Body of pancreas (tissue), 4 donors: ENCODE measurements at regions not wholly inside any gene's neighbourhood (a gene's known extent, or its start where the extent isn't known, plus 50 kb on each side); places are given as distances from the start of the nearest gene placed in this dataset.

Source experiments
- POLR2A ChIP-seq, 3 donors: fragments of 450-650 bp; IDR thresholded peaks; one replicate each; pipeline ENCODE4 v1.6.1; 2016; ENCODE audit warnings: antibody characterized with exemption in 3 of 3, mild to moderate bottlenecking in 2 of 3
- TF ChIP-seq, protein P1 (sequence below), 7 experiments: fragments of 450-650 bp in 4 of 7; fragments of 200-600 bp in 3 of 7; sonication (generic) in 3 of 7; IDR thresholded peaks; one replicate each; pipeline ENCODE4 v1.5.1; 2016 to 2019; ENCODE audit warnings: antibody characterized with exemption in 7 of 7

DNA sequence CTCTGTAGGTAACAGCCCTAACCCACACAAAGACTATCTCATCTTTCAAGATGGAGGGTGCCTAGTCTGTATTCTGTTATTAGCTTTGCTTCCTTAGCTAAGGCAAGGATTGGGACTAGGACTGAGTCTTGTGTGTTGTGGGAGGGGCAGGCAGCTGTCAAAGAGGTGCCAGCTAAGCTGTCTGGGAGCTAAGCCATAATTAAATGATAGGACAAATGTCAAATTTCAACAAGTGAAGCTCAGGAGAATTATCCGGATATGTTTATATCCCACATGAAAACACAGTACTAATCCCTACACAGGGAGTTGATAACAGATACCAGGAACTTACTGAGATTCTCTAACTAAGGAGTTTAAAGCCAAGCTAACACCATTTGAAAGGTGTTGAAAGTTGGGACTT, 70.5 kb upstream of the NGF start:
- TF ChIP-seq, protein P1, sequence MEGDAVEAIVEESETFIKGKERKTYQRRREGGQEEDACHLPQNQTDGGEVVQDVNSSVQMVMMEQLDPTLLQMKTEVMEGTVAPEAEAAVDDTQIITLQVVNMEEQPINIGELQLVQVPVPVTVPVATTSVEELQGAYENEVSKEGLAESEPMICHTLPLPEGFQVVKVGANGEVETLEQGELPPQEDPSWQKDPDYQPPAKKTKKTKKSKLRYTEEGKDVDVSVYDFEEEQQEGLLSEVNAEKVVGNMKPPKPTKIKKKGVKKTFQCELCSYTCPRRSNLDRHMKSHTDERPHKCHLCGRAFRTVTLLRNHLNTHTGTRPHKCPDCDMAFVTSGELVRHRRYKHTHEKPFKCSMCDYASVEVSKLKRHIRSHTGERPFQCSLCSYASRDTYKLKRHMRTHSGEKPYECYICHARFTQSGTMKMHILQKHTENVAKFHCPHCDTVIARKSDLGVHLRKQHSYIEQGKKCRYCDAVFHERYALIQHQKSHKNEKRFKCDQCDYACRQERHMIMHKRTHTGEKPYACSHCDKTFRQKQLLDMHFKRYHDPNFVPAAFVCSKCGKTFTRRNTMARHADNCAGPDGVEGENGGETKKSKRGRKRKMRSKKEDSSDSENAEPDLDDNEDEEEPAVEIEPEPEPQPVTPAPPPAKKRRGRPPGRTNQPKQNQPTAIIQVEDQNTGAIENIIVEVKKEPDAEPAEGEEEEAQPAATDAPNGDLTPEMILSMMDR (IDR thresholded peaks at IDR 0.05) = no peak
- TF ChIP-seq POLR2A (IDR thresholded peaks at IDR 0.05) = no peak
